ENCODE measurements at regions not wholly inside any gene's neighbourhood (a gene's known extent, or its start where the extent isn't known, plus 50 kb on each side); places are given as distances from the start of the nearest gene placed in this dataset.

DNA sequence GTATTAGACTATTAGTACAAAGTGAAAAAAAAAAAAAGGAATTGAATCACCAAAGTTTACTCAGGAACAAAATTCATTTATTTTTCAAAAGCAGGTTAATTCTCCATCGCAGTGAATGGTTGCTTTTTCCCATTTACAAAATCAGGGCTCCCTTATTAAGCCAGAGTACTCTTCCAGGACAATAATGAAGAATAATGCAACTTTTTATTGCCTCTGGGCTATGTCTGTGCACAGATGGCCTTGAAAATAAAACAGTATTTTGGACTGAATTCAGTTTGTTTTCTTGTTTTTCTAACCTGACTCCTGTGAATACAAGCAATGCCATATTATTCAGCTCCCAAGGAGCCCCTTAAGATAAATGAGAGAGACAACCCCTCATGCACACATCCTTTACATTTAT, 246.8 kb downstream of the KCNS3 start:
- TF ChIP-seq, protein P1, sequence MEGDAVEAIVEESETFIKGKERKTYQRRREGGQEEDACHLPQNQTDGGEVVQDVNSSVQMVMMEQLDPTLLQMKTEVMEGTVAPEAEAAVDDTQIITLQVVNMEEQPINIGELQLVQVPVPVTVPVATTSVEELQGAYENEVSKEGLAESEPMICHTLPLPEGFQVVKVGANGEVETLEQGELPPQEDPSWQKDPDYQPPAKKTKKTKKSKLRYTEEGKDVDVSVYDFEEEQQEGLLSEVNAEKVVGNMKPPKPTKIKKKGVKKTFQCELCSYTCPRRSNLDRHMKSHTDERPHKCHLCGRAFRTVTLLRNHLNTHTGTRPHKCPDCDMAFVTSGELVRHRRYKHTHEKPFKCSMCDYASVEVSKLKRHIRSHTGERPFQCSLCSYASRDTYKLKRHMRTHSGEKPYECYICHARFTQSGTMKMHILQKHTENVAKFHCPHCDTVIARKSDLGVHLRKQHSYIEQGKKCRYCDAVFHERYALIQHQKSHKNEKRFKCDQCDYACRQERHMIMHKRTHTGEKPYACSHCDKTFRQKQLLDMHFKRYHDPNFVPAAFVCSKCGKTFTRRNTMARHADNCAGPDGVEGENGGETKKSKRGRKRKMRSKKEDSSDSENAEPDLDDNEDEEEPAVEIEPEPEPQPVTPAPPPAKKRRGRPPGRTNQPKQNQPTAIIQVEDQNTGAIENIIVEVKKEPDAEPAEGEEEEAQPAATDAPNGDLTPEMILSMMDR (IDR thresholded peaks at IDR 0.05), result no peak
- TF ChIP-seq POLR2A (IDR thresholded peaks at IDR 0.05), result no peak

Data from testis (tissue), 2 donors.